SK-N-MC (cell line): ENCODE measurements at regions not wholly inside any gene's neighbourhood (a gene's known extent, or its start where the extent isn't known, plus 50 kb on each side); places are given as distances from the start of the nearest gene placed in this dataset.

Experiments
- EZH2 ChIP-seq: fragments of 200-600 bp; sonication (generic); IDR thresholded peaks from one replicate; pipeline ENCODE4 v1.6.1; 2017; ENCODE audit warnings: antibody characterized with exemption
- FOXP2 ChIP-seq: optimal IDR thresholded peaks from 2 replicates; pipeline ENCODE3; 2011; ENCODE audit warnings: mild to moderate bottlenecking, moderate library complexity; ENCODE audit not compliant: insufficient read depth; ENCODE audit errors: extremely low read length, control extremely low read depth
- POLR2AphosphoS5 ChIP-seq: IDR thresholded peaks from 2 replicates; pipeline ENCODE4 v1.6.1; 2012; ENCODE audit warnings: mild to moderate bottlenecking, low read depth, low read length, borderline replicate concordance

- no peak for TF ChIP-seq EZH2
- TF ChIP-seq POLR2AphosphoS5: no peak
- TF ChIP-seq FOXP2: no peak
Observed at GRCh38 chr13:58340895-58341294, 709.4 kb downstream of the PCDH17 start.
